HUES6 (cell line): ENCODE measurements at regions not wholly inside any gene's neighbourhood (a gene's known extent, or its start where the extent isn't known, plus 50 kb on each side); places are given as distances from the start of the nearest gene placed in this dataset.

ENCODE experiments used
- H3K27ac ChIP-seq: 2 replicates; pipeline ENCODE4 v1.7.0; 2013; ENCODE audit warnings: low read depth, mild to moderate bottlenecking, low read length, inconsistent platforms
- H3K27me3 ChIP-seq: 2 replicates; pipeline ENCODE4 v1.6.1; 2013; ENCODE audit warnings: low read length; ENCODE audit not compliant: control insufficient read depth, insufficient read depth
- H3K36me3 ChIP-seq: 2 replicates; pipeline ENCODE4 v1.6.1; 2013; ENCODE audit warnings: low read length; ENCODE audit not compliant: control insufficient read depth, insufficient read depth
- H3K4me1 ChIP-seq: 2 replicates; pipeline ENCODE4 v1.6.1; 2013; ENCODE audit warnings: low read length; ENCODE audit not compliant: control insufficient read depth, insufficient read depth
- H3K4me3 ChIP-seq: 2 replicates; pipeline ENCODE4 v1.5.1; 2013; ENCODE audit warnings: low read depth, low read length
- H3K9ac ChIP-seq: one replicate; pipeline ENCODE4 v1.6.1; 2013; ENCODE audit warnings: mild to moderate bottlenecking, low read length
- H3K9me3 ChIP-seq: 2 replicates; pipeline ENCODE4 v1.6.1; 2013; ENCODE audit warnings: low read depth, low read length; ENCODE audit not compliant: control insufficient read depth, insufficient read depth

DNA sequence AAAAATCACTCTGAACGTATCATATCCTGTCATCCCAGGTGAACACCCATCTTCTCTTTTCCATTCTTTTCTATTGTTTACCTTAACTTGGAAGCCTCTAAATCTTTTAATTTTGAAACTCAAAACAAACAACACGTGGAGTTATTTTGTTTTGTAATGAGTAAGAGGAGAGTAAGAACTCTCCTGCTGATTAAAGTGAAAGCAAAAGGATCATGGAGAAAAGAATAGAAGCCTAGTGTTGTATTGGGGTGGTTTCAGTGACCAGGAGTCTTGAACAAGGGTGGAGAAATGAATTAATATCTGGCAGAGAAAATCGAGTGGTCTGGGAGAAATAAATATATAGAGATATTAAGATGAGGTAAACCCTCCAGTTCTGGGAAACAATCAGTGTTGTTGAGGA is 237.4 kb upstream of the UGT8 start:
- no peak overlapping the region for H3K27ac ChIP-seq
- H3K9me3 ChIP-seq = no peaks in the 10 kb centered on the region
- H3K4me3 ChIP-seq = no peak overlapping the region
- no peak overlapping the region for H3K9ac ChIP-seq
- H3K36me3 ChIP-seq = no peaks in the 10 kb centered on the region
- no peaks in the 10 kb centered on the region for H3K4me1 ChIP-seq
- H3K27me3 ChIP-seq = no peaks in the 10 kb centered on the region

DNA sequence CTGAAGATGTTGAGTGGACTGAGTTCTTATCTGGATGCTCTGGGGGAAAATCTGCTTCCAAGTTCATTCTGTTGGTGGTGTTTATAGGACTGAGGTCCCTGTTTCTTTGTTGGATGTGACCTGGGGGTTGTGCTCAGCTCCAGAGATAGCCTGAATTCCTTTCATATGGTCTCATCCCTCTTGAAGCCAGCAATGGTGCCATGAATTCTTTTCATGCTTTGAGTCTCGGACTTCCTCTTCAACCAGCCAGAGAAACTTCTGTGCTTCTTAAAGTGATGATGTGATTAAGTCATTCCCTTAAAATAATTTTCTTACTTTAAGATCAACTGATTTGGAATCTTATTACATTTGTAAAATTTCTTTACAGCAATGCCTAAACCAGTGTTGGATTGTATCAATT is 233.8 kb upstream of the UGT8 start:
- no peak overlapping the region for H3K9ac ChIP-seq
- no peak overlapping the region; the same call in 1 of the 2 replicates for H3K27ac ChIP-seq
- H3K36me3 ChIP-seq = no peaks in the 10 kb centered on the region
- H3K9me3 ChIP-seq = no peaks in the 10 kb centered on the region
- no peaks in the 10 kb centered on the region for H3K4me1 ChIP-seq
- H3K4me3 ChIP-seq = no peak overlapping the region
- H3K27me3 ChIP-seq = no peaks in the 10 kb centered on the region

DNA sequence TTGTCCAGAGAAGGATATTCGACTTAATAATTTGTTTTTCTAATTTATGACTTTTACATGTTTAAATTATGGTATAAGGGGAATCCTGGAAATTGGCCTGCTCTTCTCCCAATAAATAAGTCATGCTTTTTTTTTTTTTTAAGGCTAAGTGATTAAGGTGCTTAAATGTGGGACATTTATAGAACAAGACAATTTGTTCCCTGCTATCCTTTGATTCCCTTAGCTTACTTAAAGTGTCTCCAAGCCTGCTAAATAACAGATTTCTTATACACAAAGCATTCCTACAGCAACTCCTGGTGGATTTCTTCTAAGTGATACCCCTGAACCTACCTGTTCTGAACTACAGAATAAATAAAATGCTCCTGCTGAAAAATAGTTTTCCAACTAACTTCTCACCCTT is 233.0 kb upstream of the UGT8 start:
- Histone ChIP-seq H3K9ac (no peak overlapping the region), H3K4me3 (no peak overlapping the region), H3K27me3 (no peaks in the 10 kb centered on the region), H3K27ac (no peak overlapping the region), H3K36me3 (no peaks in the 10 kb centered on the region), H3K9me3 (no peaks in the 10 kb centered on the region), H3K4me1 (no peaks in the 10 kb centered on the region)

DNA sequence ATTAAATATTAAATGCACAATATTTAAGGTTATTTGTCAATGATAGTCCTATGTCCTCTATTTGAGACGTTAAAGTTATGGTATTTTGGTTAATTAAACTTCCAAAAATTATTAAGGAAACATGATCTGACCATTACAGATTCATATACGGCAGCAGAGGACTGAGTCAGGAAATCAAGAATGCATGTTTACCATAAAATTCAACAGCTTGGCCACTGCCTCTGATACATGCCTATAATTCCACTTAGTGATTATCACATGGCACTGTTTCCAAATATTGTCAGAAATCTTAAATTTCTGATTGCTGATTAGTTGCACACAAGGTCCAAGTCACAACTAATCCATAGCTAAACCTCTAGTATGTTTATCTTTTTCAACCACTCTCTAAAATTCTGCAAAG is 232.2 kb upstream of the UGT8 start:
- no peak overlapping the region for H3K4me3 ChIP-seq
- no peaks in the 10 kb centered on the region for H3K9me3 ChIP-seq
- no peak overlapping the region for H3K27ac ChIP-seq
- H3K9ac ChIP-seq = no peak overlapping the region
- H3K4me1 ChIP-seq = no peaks in the 10 kb centered on the region
- H3K27me3 ChIP-seq = no peaks in the 10 kb centered on the region
- no peaks in the 10 kb centered on the region for H3K36me3 ChIP-seq

DNA sequence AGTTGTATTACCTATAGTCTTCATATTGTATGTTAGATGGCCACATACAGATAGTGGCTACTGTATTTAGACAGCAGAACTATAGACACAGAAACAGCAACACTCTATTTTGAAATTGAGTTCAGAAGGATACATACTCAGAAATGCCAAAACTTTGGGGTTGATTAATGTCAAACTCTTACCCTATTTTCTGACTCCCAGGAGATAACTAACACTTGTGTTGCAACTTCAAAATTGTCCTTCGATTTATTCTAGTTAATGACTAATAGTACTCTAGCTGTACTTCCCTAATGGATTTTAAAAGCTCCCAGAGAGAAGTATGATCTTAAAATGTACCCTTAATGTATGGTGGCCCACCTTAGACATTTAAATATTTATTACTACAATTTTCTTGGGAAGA is 229.9 kb upstream of the UGT8 start:
- Histone ChIP-seq H3K36me3 (no peaks in the 10 kb centered on the region), H3K9ac (no peak overlapping the region), H3K4me1 (no peaks in the 10 kb centered on the region), H3K4me3 (no peak overlapping the region), H3K9me3 (no peaks in the 10 kb centered on the region), H3K27me3 (no peaks in the 10 kb centered on the region), H3K27ac (no peak overlapping the region)

DNA sequence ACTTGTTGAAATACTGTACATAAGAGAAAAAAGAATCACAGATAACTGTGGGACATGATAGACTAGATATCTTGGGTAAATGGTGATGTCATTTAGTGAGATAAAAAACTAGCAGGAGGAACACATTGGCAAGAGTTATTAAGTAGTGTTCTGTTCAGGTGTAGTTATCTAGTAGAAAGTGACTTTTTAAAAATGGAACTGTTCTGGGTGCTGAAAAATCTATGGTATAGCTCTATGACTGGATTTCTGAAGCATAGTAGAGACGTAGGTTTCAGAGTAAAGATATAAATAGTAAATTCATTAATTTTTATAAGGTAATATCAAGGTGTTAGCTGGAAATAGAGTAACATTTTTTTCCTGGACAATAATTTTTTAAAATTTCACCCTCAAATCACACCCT is 225.1 kb upstream of the UGT8 start:
- H3K27me3 ChIP-seq = no peaks in the 10 kb centered on the region
- H3K9me3 ChIP-seq = no peaks in the 10 kb centered on the region
- no peaks in the 10 kb centered on the region for H3K4me1 ChIP-seq
- no peak overlapping the region for H3K27ac ChIP-seq
- H3K4me3 ChIP-seq = no peak overlapping the region
- H3K36me3 ChIP-seq = no peaks in the 10 kb centered on the region
- no peak overlapping the region for H3K9ac ChIP-seq

DNA sequence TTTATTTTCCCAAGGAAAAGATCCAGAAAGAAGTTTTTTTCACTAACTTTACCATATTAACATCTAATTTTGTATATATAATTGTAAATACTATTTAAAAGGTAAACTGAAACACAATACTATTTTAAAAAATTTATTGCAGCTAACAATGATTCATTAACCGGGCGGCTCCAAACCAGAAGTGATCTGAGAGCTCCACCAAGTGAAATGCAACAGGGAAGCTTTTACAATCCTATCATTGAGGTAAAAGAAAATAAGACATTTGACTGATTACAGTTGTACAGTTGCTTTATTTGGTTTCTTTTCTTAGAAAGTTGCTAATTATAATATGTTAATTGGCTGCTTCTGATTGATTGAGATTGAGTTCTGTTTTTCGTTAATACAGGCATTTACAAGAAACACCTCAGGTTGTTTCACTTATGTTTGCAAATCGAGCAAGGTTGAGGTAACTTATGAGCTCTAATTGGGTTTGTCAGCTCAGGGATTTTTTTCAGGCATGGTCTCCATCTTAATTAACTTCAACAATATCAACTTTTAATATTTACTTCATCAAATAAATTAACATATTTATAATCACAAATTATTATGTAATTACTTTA is 220.2 kb upstream of the UGT8 start:
- no peak overlapping the region for H3K4me3 ChIP-seq
- no peak overlapping the region for H3K27ac ChIP-seq
- H3K36me3 ChIP-seq = no peaks in the 10 kb centered on the region
- no peaks in the 10 kb centered on the region for H3K27me3 ChIP-seq
- no peaks in the 10 kb centered on the region for H3K9me3 ChIP-seq
- no peak overlapping the region for H3K9ac ChIP-seq
- no peaks in the 10 kb centered on the region for H3K4me1 ChIP-seq

DNA sequence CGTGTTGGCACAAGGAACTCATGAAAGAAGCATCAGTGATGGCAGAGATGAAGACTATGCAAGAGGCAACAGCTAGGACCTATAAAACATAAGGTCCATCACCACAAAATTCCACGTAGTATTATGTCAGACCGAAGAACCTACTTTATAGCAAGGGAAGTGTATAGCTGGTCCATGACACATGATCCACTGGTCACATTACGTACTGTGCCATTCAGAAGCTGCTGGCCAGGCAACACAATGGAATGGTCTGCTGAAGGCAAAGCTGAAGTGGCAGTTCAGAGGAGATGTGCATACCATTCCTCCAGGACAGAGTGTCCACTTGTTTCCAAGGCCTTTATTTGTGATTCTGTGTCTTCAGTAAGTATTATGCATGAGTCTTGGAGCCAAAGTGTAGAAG is 215.5 kb upstream of the UGT8 start:
- H3K9me3 ChIP-seq = no peaks in the 10 kb centered on the region
- peaks cover 3% of the 10 kb centered on the region for H3K4me1 ChIP-seq
- H3K36me3 ChIP-seq = no peaks in the 10 kb centered on the region
- H3K4me3 ChIP-seq = no peak overlapping the region
- H3K27ac ChIP-seq = no peak overlapping the region
- no peak overlapping the region for H3K9ac ChIP-seq
- H3K27me3 ChIP-seq = no peaks in the 10 kb centered on the region

DNA sequence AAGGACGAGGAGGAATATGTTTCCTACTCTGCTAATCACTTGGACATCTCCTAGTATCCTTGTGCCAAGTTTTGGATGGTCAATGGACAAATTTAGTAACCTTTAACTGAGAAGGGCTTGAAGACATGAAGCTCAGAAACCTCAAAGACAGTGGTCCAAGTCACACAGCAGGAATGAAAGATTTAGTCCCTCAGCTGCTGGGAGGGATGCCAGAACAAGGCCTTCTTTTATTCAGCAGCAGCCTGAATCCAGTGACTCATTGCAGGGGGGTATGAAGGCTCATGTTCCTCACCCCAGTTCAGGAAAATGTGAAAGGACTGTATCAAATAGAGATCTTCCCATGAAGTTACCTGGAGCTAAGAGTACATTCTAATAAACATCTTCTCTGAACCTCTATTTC is 214.9 kb upstream of the UGT8 start:
- Histone ChIP-seq H3K9ac (no peak overlapping the region), H3K27ac (no peak overlapping the region), H3K4me1 (peaks cover 3% of the 10 kb centered on the region), H3K9me3 (no peaks in the 10 kb centered on the region), H3K36me3 (no peaks in the 10 kb centered on the region), H3K4me3 (no peak overlapping the region), H3K27me3 (no peaks in the 10 kb centered on the region)

DNA sequence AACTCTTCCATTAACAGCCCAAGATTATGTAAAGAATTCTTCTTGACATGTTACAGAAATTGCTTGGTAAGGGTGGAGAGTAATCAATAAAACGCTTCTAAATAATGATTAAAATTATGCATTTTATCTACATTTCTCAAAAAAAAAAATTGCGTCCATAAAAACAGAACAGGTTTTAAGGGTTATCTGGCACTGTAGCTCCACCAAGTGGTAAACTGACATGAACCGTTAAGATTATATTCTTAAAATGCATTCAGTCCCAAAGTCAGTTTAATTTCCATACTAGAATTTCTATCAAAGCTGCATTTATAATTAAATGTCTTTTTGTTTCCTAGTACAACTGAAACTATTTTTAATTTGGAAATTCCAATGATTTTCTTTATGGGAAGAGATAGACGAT is 214.0 kb upstream of the UGT8 start:
- Histone ChIP-seq H3K9ac (no peak overlapping the region), H3K9me3 (peaks cover 3% of the 10 kb centered on the region; the same call in 1 of the 2 replicates), H3K4me1 (peaks cover 3% of the 10 kb centered on the region), H3K27ac (no peak overlapping the region), H3K27me3 (no peaks in the 10 kb centered on the region), H3K36me3 (no peaks in the 10 kb centered on the region), H3K4me3 (no peak overlapping the region)

DNA sequence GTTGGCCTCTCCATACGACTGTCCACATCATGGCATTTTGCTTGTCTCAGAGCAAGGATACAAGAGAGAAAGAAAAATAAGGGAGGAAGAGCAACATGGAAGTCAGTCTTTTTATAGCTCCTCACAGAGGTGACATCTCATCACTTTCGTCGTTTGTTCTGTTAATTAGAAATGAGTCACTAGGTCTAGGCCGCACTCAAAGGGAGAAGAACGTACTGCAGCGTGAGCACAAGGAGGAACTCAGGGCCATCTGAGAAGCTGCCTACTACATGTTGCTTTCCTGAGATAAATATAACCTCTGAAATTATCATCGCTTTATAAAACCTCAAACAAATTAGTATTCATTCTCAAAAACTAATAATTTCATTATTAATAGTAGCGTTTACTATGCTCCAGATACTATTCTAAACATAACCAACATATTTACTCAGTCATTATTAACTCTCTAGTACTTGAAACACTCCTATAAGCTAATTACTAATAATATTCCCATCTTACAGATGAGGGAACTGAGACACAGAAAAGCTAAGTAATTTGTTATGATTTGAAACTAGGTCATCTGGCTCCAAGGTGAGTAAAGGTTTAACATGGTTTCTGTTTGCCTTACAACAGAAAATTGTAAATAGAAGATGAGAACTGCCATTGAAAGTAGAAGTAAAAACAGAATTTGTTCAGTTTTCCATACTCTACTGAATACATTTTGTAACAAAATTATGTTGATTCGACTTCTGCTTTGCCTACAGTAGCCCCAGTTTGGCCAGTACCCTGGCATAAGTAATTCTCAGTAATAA is 213.2 kb upstream of the UGT8 start:
- Histone ChIP-seq H3K36me3 (no peaks in the 10 kb centered on the region), H3K9ac (peak overlapping the region; percentile 15), H3K9me3 (peaks cover 3% of the 10 kb centered on the region; the same call in 1 of the 2 replicates), H3K4me1 (peaks cover 3% of the 10 kb centered on the region), H3K4me3 (no peak overlapping the region), H3K27ac (no peak overlapping the region), H3K27me3 (no peaks in the 10 kb centered on the region)
